ENCODE measurements at regions not wholly inside any gene's neighbourhood (a gene's known extent, or its start where the extent isn't known, plus 50 kb on each side); places are given as distances from the start of the nearest gene placed in this dataset.

DNA sequence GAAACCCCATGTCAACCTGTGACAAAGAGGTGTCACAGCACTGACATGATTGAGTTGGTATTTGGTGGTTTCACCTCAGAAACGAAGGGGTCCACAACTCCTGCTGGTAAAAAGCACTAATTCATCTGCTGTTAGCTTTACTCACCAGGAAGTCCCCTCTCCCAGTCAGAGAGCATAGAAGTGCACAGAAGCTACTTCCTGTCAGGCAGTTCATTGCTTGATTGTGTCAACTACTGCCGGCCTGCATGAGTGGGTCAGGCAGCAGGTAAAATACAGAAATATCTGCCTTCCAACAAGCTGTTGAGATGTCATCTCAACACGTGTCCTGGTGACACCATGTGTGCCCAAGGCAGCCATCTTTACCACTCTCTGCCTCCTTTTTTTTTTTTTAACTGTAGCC, 596.6 kb upstream of the NR2F2 start:
- no peaks in the 10 kb centered on the region for H3K4me1 ChIP-seq (ENCODE audit: control insufficient read depth in 1 of 2, insufficient read depth in 2 of 2, low read depth in 1 of 2, low read length in 1 of 2)
- H2AFZ ChIP-seq (ENCODE audit: low read depth), result no peak overlapping the region
- H3K27me3 ChIP-seq (ENCODE audit: insufficient read depth), result no peaks in the 10 kb centered on the region
- H3K9me3 ChIP-seq, result no peaks in the 10 kb centered on the region
- no peak for DNase-seq
- no peak overlapping the region for H3K4me3 ChIP-seq (ENCODE audit: low read depth in 2 of 2, low read length in 1 of 2)
- H3K36me3 ChIP-seq (replicated peaks in 1 of 2; ENCODE audit: control insufficient read depth in 1 of 2, insufficient read depth in 2 of 2, low read length in 1 of 2), result no peaks in the 10 kb centered on the region
- CTCF ChIA-PET, result no interaction called here
- TF ChIP-seq USF1 (IDR thresholded peaks at IDR 0.05; ENCODE audit: borderline replicate concordance, low read depth) (no peak), POLR2AphosphoS5 (IDR thresholded peaks at IDR 0.05; ENCODE audit: low read depth, low read length) (no peak), RCOR1 (IDR thresholded peaks at IDR 0.05; ENCODE audit: low read length) (no peak), FOXM1 (IDR thresholded peaks at IDR 0.05; ENCODE audit: low read depth) (no peak), RFX5 (IDR thresholded peaks at IDR 0.05; ENCODE audit: low read length) (no peak), TCF12 (IDR thresholded peaks at IDR 0.05) (no peak), ELF1 (IDR thresholded peaks at IDR 0.05) (no peak), ZBTB33 (IDR thresholded peaks at IDR 0.05; ENCODE audit: borderline replicate concordance, low read depth) (no peak)
- H3K9me2 ChIP-seq, result no peaks in the 10 kb centered on the region
- H3K27ac ChIP-seq (ENCODE audit: low read depth in 2 of 2, low read length in 1 of 2), result no peak overlapping the region
- POLR2A ChIA-PET, result no interaction called here
- no peaks in the 10 kb centered on the region for H3F3A ChIP-seq (replicated peaks; ENCODE audit: insufficient read depth)
- no peaks in the 10 kb centered on the region for H3K79me2 ChIP-seq (ENCODE audit: insufficient read depth)
- WGBS (ENCODE audit: low lambda C conversion rate), result 4% methylated on average over 3 of the region's 3 CpGs
- no peaks in the 10 kb centered on the region for H4K20me1 ChIP-seq (ENCODE audit: insufficient read depth)
- no peak overlapping the region for H3K9ac ChIP-seq
- no peak overlapping the region for H3K4me2 ChIP-seq

DNA sequence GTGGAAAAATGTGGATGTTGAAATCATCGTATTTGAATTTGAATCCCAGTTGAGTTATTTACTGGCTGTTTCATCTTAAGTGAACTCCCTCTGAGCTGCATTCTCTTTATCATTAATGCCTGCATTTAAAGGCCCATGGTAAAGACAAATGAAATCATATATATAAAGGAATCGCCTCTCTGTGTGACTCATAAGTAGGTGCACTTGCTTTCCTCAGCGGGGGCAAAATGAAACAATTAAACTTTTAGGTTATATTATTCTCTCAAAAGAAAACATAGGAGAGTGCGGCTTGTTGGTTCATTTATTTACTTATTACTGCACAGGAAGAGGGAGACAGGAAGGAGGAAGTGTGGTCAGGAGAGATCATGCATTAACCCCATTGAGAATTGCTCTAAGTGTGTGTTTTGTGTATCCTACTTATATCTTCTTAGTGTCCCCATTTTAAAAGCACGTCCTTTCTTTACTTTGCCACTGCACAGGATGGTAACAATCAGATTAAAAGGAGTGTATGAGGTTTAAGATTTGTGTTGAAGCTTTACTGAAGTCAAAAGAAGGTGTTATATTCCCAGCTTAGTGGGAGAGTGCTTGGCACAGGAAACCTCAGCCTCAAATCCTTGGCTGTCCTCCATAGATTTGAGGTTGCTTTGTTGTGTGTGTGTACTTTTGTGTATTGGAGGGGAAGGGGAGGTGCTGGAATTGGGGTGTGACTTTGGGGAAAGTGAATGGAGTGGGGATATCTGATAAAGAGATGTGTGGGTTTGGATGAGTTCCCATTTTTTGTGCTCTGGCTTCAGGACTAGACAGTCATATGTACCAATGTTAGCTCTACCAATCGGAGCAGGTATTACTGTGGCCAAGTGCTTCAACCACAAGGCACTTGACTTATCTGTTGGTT, 595.8 kb upstream of the NR2F2 start:
- ChIA-PET POLR2A (no interaction called here), CTCF (no interaction called here)
- Histone ChIP-seq H3F3A (replicated peaks; ENCODE audit: insufficient read depth) (no peaks in the 10 kb centered on the region), H3K4me3 (ENCODE audit: low read depth in 2 of 2, low read length in 1 of 2) (no peak overlapping the region), H3K79me2 (ENCODE audit: insufficient read depth) (no peaks in the 10 kb centered on the region), H3K9ac (no peak overlapping the region), H3K27me3 (ENCODE audit: insufficient read depth) (no peaks in the 10 kb centered on the region), H3K36me3 (replicated peaks in 1 of 2; ENCODE audit: control insufficient read depth in 1 of 2, insufficient read depth in 2 of 2, low read length in 1 of 2) (no peaks in the 10 kb centered on the region), H3K9me2 (no peaks in the 10 kb centered on the region), H3K9me3 (no peaks in the 10 kb centered on the region), H4K20me1 (ENCODE audit: insufficient read depth) (no peaks in the 10 kb centered on the region), H3K27ac (ENCODE audit: low read depth in 2 of 2, low read length in 1 of 2) (no peak overlapping the region), H2AFZ (ENCODE audit: low read depth) (no peak overlapping the region), H3K4me1 (ENCODE audit: control insufficient read depth in 1 of 2, insufficient read depth in 2 of 2, low read depth in 1 of 2, low read length in 1 of 2) (no peaks in the 10 kb centered on the region), H3K4me2 (no peak overlapping the region)
- WGBS (ENCODE audit: low lambda C conversion rate), result 8% methylated on average over 6 of the region's 6 CpGs
- DNase-seq, result no peak
- TF ChIP-seq FOXJ3 (CRISPR knock-in tag; IDR thresholded peaks at IDR 0.05) (no peak), SIN3A (IDR thresholded peaks at IDR 0.05; ENCODE audit: borderline replicate concordance, low read depth, low read length) (no peak), RCOR1 (IDR thresholded peaks at IDR 0.05; ENCODE audit: low read length) (no peak), TEAD4 (IDR thresholded peaks at IDR 0.05; ENCODE audit: borderline replicate concordance, insufficient read depth) (no peak), FOSL2 (IDR thresholded peaks at IDR 0.05; ENCODE audit: borderline replicate concordance, low read depth) (no peak), TCF12 (IDR thresholded peaks at IDR 0.05) (no peak)
- TF ChIP-seq, protein P1, sequence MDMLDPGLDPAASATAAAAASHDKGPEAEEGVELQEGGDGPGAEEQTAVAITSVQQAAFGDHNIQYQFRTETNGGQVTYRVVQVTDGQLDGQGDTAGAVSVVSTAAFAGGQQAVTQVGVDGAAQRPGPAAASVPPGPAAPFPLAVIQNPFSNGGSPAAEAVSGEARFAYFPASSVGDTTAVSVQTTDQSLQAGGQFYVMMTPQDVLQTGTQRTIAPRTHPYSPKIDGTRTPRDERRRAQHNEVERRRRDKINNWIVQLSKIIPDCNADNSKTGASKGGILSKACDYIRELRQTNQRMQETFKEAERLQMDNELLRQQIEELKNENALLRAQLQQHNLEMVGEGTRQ (IDR thresholded peaks at IDR 0.05; ENCODE audit: borderline replicate concordance, low read depth, low read length), result no peak
